Fibroblast of peridontal ligament (primary cell): ENCODE measurements at regions not wholly inside any gene's neighbourhood (a gene's known extent, or its start where the extent isn't known, plus 50 kb on each side); places are given as distances from the start of the nearest gene placed in this dataset.

Experiments
- DNase-seq: peaks from one replicate; pipeline ENCODE4 v3.0.0-alpha.2; 2010; ENCODE audit errors: extremely low read depth

- no peak for DNase-seq
Observed at GRCh38 chr1:221201773-221202172, 322.5 kb downstream of the HLX start.

GRCh38 chr1:221203224-221204054, 324.2 kb downstream of the HLX start:
- DNase-seq = peak; percentile 79

- DNase-seq = no peak
Observed at GRCh38 chr1:221204055-221204833, 325.0 kb downstream of the HLX start.

GRCh38 chr1:221206076-221206475, 326.8 kb downstream of the HLX start:
- DNase-seq = no peak

GRCh38 chr1:221212926-221213325, 333.7 kb downstream of the HLX start:
- DNase-seq = no peak

- no peak for DNase-seq
Observed at GRCh38 chr1:221217029-221217428, 337.8 kb downstream of the HLX start.

GRCh38 chr1:221223281-221223680, 344.0 kb downstream of the HLX start:
- no peak for DNase-seq

GRCh38 chr1:221227460-221227859, 348.2 kb downstream of the HLX start:
- no peak for DNase-seq

- no peak for DNase-seq
Observed at GRCh38 chr1:221227872-221228337, 348.7 kb downstream of the HLX start.

GRCh38 chr1:221228594-221228993, 349.4 kb downstream of the HLX start:
- no peak for DNase-seq

GRCh38 chr1:221230605-221231004, 351.4 kb downstream of the HLX start:
- DNase-seq = peak; percentile 24

GRCh38 chr1:221234791-221235190, 355.5 kb downstream of the HLX start:
- DNase-seq = no peak

GRCh38 chr1:221237587-221237986, 358.3 kb downstream of the HLX start:
- no peak for DNase-seq

GRCh38 chr1:221239181-221239580, 359.9 kb downstream of the HLX start:
- DNase-seq = no peak

GRCh38 chr1:221239792-221240191, 360.5 kb downstream of the HLX start:
- DNase-seq = no peak

GRCh38 chr1:221240690-221241089, 361.4 kb downstream of the HLX start:
- DNase-seq = no peak

GRCh38 chr1:221241157-221241556, 361.9 kb downstream of the HLX start:
- DNase-seq = no peak

GRCh38 chr1:221241592-221241991, 362.3 kb downstream of the HLX start:
- DNase-seq = peak; percentile 18

GRCh38 chr1:221246067-221246466, 366.8 kb downstream of the HLX start:
- DNase-seq = no peak

- DNase-seq = no peak
Observed at GRCh38 chr1:221246628-221247415, 367.6 kb downstream of the HLX start.

GRCh38 chr1:221251580-221251979, 372.3 kb downstream of the HLX start:
- DNase-seq = no peak

- no peak for DNase-seq
Observed at GRCh38 chr1:221254813-221255212, 375.6 kb downstream of the HLX start.
